ENCODE measurements at regions not wholly inside any gene's neighbourhood (a gene's known extent, or its start where the extent isn't known, plus 50 kb on each side); places are given as distances from the start of the nearest gene placed in this dataset.

DNA sequence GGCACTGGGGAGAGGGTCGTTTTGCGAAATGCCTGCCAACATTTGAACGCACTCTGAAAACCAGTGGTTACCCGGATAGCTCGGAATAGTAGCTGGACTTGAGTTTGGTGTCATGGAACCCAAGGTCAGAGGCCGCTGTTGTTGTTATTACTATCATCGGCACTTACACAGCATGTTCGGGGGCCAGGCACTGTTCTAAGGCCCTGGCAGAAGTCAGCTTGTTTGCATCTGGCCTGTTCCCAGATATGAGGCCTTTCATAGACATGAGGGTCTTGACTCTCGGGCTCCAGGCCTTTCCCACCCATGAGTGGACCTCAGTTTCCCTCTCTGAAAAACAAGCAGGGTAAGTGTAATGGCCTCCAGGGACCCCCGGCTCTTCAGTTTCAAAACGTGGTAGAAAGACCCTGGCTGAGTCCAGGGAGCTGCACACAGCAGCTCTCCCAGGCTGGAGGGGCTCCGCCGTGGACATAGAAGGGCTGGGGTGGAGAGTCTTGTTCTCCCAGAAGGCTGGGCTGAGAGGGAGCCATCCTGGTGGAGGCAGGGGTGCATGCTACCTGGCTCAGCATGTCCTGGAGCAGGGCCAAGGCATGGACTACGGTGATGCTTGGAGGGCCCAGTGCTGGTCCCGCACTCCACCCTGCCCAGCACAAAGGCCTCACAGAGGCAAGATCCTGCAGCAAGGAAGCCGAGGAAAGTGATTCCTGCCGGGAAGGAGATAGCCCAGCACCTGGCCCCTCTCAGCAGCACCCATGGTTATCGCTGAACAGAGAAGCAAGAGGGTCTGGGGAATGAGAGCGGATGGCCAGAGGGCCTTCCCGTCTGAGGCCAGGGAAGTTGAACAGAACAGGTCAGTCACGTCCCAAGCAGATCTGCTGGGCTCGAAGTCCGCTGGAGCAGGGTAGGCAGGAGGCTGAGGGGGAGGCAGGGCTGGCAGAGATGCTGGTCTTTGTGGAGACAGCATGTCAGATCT, 63.5 kb upstream of the C14orf180 start:
- ChIA-PET POLR2A (no interaction called here), CTCF (no interaction called here)
- H3K36me3 ChIP-seq (ENCODE audit: control insufficient read depth, insufficient read depth, low read length), result no peaks in the 10 kb centered on the region
- no TSS peak for BruUV-seq (replicated peaks)
- no peaks in the 10 kb centered on the region for H3K27me3 ChIP-seq (replicated peaks; ENCODE audit: control insufficient read depth, insufficient read depth, low read length)
- H3K9me3 ChIP-seq, result no peaks in the 10 kb centered on the region
- no peaks in the 10 kb centered on the region for H3K9me3 Mint-ChIP-seq (ENCODE audit: unreplicated experiment)
- no peaks in the 10 kb centered on the region for H3K4me1 ChIP-seq
- TF ChIP-seq, protein P1, sequence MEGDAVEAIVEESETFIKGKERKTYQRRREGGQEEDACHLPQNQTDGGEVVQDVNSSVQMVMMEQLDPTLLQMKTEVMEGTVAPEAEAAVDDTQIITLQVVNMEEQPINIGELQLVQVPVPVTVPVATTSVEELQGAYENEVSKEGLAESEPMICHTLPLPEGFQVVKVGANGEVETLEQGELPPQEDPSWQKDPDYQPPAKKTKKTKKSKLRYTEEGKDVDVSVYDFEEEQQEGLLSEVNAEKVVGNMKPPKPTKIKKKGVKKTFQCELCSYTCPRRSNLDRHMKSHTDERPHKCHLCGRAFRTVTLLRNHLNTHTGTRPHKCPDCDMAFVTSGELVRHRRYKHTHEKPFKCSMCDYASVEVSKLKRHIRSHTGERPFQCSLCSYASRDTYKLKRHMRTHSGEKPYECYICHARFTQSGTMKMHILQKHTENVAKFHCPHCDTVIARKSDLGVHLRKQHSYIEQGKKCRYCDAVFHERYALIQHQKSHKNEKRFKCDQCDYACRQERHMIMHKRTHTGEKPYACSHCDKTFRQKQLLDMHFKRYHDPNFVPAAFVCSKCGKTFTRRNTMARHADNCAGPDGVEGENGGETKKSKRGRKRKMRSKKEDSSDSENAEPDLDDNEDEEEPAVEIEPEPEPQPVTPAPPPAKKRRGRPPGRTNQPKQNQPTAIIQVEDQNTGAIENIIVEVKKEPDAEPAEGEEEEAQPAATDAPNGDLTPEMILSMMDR (IDR thresholded peaks at IDR 0.05; ENCODE audit: insufficient read depth in 1 of 2, low read depth in 1 of 2, low read length in 1 of 2, severe bottlenecking in 1 of 2, unreplicated experiment in 1 of 2), result no peak
- intact Hi-C loops (cut with micrococcal nuclease; ENCODE audit: unreplicated experiment), result no loop called here
- H3K4me3 Mint-ChIP-seq (ENCODE audit: unreplicated experiment), result no peak overlapping the region
- no peak for DNase-seq
- peaks cover 9% of the 10 kb centered on the region for H3K36me3 Mint-ChIP-seq (ENCODE audit: insufficient read depth, unreplicated experiment)
- H3K4me1 Mint-ChIP-seq (ENCODE audit: low read depth, unreplicated experiment), result no peaks in the 10 kb centered on the region
- no peak overlapping the region for H3K27ac Mint-ChIP-seq (ENCODE audit: unreplicated experiment)
- H3K27me3 Mint-ChIP-seq (ENCODE audit: insufficient read depth, unreplicated experiment), result peaks cover 19% of the 10 kb centered on the region
- H3K4me3 ChIP-seq (ENCODE audit: low read depth, low read length), result no peak overlapping the region

- Mint-ChIP-seq H3K27ac (ENCODE audit: unreplicated experiment) (no peak overlapping the region), H3K4me3 (ENCODE audit: unreplicated experiment) (no peak overlapping the region), H3K9me3 (ENCODE audit: unreplicated experiment) (no peaks in the 10 kb centered on the region), H3K27me3 (ENCODE audit: insufficient read depth, unreplicated experiment) (peaks cover 20% of the 10 kb centered on the region), H3K36me3 (ENCODE audit: insufficient read depth, unreplicated experiment) (peaks cover 9% of the 10 kb centered on the region), H3K4me1 (ENCODE audit: low read depth, unreplicated experiment) (no peaks in the 10 kb centered on the region)
- H3K36me3 ChIP-seq (ENCODE audit: control insufficient read depth, insufficient read depth, low read length), result no peaks in the 10 kb centered on the region
- H3K4me1 ChIP-seq, result no peaks in the 10 kb centered on the region
- H3K9me3 ChIP-seq, result no peaks in the 10 kb centered on the region
- H3K4me3 ChIP-seq (ENCODE audit: low read depth, low read length), result no peak overlapping the region
- POLR2A ChIA-PET, result no interaction called here
- intact Hi-C loops (cut with micrococcal nuclease; ENCODE audit: unreplicated experiment), result no loop called here
- CTCF ChIA-PET, result no interaction called here
- no peak for DNase-seq
- TF ChIP-seq, protein P1 (IDR thresholded peaks at IDR 0.05; ENCODE audit: insufficient read depth in 1 of 2, low read depth in 1 of 2, low read length in 1 of 2, severe bottlenecking in 1 of 2, unreplicated experiment in 1 of 2), result no peak
- no peaks in the 10 kb centered on the region for H3K27me3 ChIP-seq (replicated peaks; ENCODE audit: control insufficient read depth, insufficient read depth, low read length)
- no TSS peak for BruUV-seq (replicated peaks)
Observed at GRCh38 chr14:104516906-104517305, 62.7 kb upstream of the C14orf180 start.

GRCh38 chr14:104517426-104517825, 62.1 kb upstream of the C14orf180 start:
- intact Hi-C loops (cut with micrococcal nuclease; ENCODE audit: unreplicated experiment), result no loop called here
- H3K4me1 ChIP-seq, result no peaks in the 10 kb centered on the region
- DNase-seq, result no peak
- H3K4me3 Mint-ChIP-seq (ENCODE audit: unreplicated experiment), result no peak overlapping the region
- H3K27me3 ChIP-seq (replicated peaks; ENCODE audit: control insufficient read depth, insufficient read depth, low read length), result no peaks in the 10 kb centered on the region
- TF ChIP-seq, protein P1 (IDR thresholded peaks at IDR 0.05; ENCODE audit: insufficient read depth in 1 of 2, low read depth in 1 of 2, low read length in 1 of 2, severe bottlenecking in 1 of 2, unreplicated experiment in 1 of 2), result no peak
- no peak overlapping the region for H3K4me3 ChIP-seq (ENCODE audit: low read depth, low read length)
- no peaks in the 10 kb centered on the region for H3K36me3 ChIP-seq (ENCODE audit: control insufficient read depth, insufficient read depth, low read length)
- peaks cover 9% of the 10 kb centered on the region for H3K36me3 Mint-ChIP-seq (ENCODE audit: insufficient read depth, unreplicated experiment)
- no peaks in the 10 kb centered on the region for H3K4me1 Mint-ChIP-seq (ENCODE audit: low read depth, unreplicated experiment)
- ChIA-PET POLR2A (no interaction called here), CTCF (no interaction called here)
- peaks cover 15% of the 10 kb centered on the region for H3K27me3 Mint-ChIP-seq (ENCODE audit: insufficient read depth, unreplicated experiment)
- no peaks in the 10 kb centered on the region for H3K9me3 Mint-ChIP-seq (ENCODE audit: unreplicated experiment)
- H3K27ac Mint-ChIP-seq (ENCODE audit: unreplicated experiment), result no peak overlapping the region
- no TSS peak for BruUV-seq (replicated peaks)
- H3K9me3 ChIP-seq, result no peaks in the 10 kb centered on the region
